Brain microvascular endothelial cell (primary cell): ENCODE measurements at regions not wholly inside any gene's neighbourhood (a gene's known extent, or its start where the extent isn't known, plus 50 kb on each side); places are given as distances from the start of the nearest gene placed in this dataset.
"Not testable (repeated sequence)": the region's sequence is repeated elsewhere in the genome, so short reads cannot be mapped to it uniquely, and the experiment has no call there.

Source experiments
- DNase-seq: peaks from one replicate; pipeline ENCODE4 v3.0.0-alpha.2; 2020
- H3K27ac ChIP-seq: fragments of 250-450 bp; sonication (Bioruptor Pico); 2 replicates; pipeline ENCODE4 v1.5.1; 2020; ENCODE audit warnings: mild to moderate bottlenecking, moderate library complexity
- H3K27me3 ChIP-seq: fragments of 250-450 bp; sonication (Bioruptor Pico); replicated peaks from 2 replicates; pipeline ENCODE4 v1.5.1; 2020; ENCODE audit warnings: mild to moderate bottlenecking
- H3K36me3 ChIP-seq: fragments of 250-450 bp; sonication (Bioruptor Pico); replicated peaks from 2 replicates; pipeline ENCODE4 v1.5.1; 2020; ENCODE audit warnings: mild to moderate bottlenecking
- H3K4me3 ChIP-seq: 2 replicates; pipeline ENCODE4 v1.5.1; 2011; ENCODE audit warnings: low read depth, mild to moderate bottlenecking, control low read depth, low read length, moderate library complexity
- in situ Hi-C: cut with HindIII; loops from 2 replicates; pipeline ENCODE4 v1.10.0; 2017; ENCODE audit warnings: low sequenced_read_pairs, low pct_ligation_motif_present
- TF ChIP-seq, protein P1 (sequence below): IDR thresholded peaks from 2 replicates; pipeline ENCODE4 v1.5.1; 2011; ENCODE audit warnings: low read depth, mild to moderate bottlenecking, moderate library complexity, low read length, control low read depth, inconsistent platforms; ENCODE audit errors: missing control alignments

DNA sequence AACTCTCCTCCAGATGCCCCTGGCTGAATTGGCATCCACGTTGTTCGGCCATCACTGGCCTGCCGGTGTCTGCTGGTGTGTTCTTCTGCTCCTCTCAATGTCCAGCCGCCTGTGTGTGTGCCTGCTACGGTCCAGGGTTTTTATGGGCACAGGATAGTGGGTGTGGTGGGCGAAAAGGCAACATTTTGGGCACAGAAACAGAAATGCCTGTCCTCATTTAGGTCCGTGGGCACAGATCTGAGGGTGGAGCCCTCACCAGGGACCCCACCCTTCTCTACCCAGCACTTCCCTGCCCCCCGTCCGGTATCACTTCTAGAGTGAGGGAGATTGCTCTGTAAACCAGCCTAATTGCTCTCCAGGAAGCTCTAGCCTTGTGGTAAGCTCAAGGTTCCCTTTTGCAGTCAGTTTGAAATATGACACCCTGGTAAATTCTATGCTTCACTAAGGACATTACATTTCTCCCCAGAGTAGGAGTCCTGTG, 410.1 kb downstream of the MAT2B start:
- no peak for DNase-seq

DNA sequence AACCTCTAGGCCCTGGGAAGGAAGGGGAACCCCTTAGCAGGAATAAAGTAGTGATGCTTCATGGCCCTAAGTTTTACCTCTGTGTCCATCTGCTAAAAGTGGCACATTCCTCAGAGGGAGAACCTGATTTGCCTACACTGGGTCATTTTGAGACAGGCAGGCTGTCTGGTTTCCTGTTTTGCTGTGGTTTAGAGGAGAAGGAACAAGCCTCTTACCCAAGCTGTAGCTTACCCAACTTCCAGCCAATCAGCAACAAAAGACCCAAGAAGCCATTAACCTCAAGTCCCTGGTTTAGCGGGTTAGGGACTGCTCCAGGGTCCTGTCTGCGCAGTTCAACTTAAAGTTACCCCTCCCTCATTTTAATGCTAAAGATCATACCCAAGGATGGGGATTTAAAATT, 411.0 kb downstream of the MAT2B start:
- no peak for DNase-seq
- H3K27me3 ChIP-seq = no peaks in the 10 kb centered on the region
- H3K27ac ChIP-seq = no peak overlapping the region
- H3K36me3 ChIP-seq = no peaks in the 10 kb centered on the region
- H3K4me3 ChIP-seq = no peak overlapping the region
- in situ Hi-C loops = no loop called here
- TF ChIP-seq, protein P1, sequence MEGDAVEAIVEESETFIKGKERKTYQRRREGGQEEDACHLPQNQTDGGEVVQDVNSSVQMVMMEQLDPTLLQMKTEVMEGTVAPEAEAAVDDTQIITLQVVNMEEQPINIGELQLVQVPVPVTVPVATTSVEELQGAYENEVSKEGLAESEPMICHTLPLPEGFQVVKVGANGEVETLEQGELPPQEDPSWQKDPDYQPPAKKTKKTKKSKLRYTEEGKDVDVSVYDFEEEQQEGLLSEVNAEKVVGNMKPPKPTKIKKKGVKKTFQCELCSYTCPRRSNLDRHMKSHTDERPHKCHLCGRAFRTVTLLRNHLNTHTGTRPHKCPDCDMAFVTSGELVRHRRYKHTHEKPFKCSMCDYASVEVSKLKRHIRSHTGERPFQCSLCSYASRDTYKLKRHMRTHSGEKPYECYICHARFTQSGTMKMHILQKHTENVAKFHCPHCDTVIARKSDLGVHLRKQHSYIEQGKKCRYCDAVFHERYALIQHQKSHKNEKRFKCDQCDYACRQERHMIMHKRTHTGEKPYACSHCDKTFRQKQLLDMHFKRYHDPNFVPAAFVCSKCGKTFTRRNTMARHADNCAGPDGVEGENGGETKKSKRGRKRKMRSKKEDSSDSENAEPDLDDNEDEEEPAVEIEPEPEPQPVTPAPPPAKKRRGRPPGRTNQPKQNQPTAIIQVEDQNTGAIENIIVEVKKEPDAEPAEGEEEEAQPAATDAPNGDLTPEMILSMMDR = no peak

More for the DNA sequence above, 410.1 kb downstream of the MAT2B start:
- Histone ChIP-seq H3K36me3 (no peaks in the 10 kb centered on the region), H3K4me3 (no peak overlapping the region), H3K27me3 (no peaks in the 10 kb centered on the region), H3K27ac (no peak overlapping the region)
- TF ChIP-seq, protein P1 = no peak
- in situ Hi-C loops = no loop called here

DNA sequence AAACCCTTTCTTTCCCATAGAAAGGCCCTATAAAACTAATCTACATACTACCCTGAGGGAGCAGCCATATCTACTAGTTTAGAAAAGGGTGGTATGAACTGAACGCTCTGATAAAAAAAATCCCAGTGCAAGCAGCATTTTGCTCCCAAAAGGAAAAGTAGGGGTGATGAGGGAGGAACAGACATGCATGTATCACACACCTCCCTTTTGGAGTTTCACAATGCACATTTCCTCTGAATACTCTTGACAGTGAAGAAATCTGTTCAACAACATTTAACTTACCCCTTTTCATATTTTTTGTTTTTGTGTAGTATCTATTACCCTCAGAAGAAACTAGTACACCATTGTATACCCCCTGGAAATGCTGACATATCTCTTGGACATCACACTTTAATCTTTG, 411.4 kb downstream of the MAT2B start:
- in situ Hi-C loops = no loop called here
- H3K36me3 ChIP-seq = no peaks in the 10 kb centered on the region
- H3K27ac ChIP-seq = no peak overlapping the region
- DNase-seq = no peak
- TF ChIP-seq, protein P1 = no peak
- H3K4me3 ChIP-seq = no peak overlapping the region
- H3K27me3 ChIP-seq = no peaks in the 10 kb centered on the region

DNA sequence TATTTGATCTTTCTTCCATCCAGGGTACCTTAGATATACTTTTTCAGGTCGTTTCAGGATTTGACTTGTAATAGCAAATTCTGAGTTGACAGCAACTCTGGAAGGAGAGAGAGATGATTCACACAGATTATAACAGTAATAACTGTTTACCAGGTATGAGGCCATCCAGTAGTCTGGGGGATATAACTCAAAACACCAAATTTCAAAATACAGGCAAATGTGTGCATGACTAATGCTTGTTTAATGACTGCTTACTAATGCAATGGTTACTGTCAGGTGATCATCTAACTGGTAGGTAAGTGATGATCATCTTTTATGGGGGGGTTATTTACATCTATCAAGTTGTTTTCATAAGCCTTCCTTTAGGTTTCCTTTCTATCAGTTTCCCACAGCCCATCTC, 412.3 kb downstream of the MAT2B start:
- Histone ChIP-seq H3K4me3 (no peak overlapping the region), H3K27ac (no peak overlapping the region), H3K27me3 (no peaks in the 10 kb centered on the region), H3K36me3 (no peaks in the 10 kb centered on the region)
- no peak for DNase-seq
- TF ChIP-seq, protein P1 = no peak
- in situ Hi-C loops = no loop called here

DNA sequence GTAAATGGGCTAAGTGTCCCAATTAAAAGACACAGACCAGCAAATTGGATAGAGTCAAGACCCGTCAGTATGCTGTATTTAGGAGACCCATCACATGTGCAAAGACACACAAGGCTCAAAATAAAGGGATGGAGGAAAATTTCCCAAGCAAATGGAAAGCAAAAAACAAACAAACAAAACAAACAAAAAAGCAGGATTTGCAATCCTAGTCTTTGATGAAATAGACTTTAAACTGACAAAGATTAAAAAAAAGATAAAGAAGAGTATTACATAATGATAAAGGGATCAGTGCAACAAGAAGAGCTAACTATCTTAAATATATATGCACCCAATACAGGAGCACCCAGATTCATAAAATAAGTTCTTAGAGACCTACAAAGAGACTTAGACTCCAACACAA, 429.6 kb downstream of the MAT2B start:
- H3K36me3 ChIP-seq, H3K4me3 ChIP-seq, in situ Hi-C loops, H3K27me3 ChIP-seq, H3K27ac ChIP-seq, DNase-seq: not testable (repeated sequence)

DNA sequence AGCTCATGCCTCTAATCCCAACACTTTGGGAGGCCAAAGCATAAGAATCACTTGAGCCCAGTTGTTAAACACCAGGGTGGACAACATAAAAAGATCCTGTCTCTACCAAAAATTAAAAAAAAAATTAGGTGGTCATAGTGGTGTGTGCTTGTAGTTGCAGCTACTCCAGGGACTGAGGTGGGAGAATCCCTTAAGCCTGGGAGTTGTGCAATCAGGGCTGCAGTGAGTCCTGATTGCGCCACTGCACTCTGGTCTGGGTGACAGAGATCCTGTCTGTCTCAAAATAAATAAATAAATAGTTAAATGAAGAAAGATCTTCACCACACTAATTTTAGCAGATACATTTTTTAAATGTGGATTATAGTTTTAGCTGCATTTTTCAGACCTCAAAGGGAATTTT, 433.2 kb downstream of the MAT2B start:
- in situ Hi-C loops = no loop called here
- no peaks in the 10 kb centered on the region for H3K36me3 ChIP-seq
- no peak overlapping the region for H3K4me3 ChIP-seq
- no peak overlapping the region for H3K27ac ChIP-seq
- DNase-seq = no peak
- no peaks in the 10 kb centered on the region for H3K27me3 ChIP-seq
- TF ChIP-seq, protein P1 = no peak
